HG03342 (cell line): ENCODE measurements at regions not wholly inside any gene's neighbourhood (a gene's known extent, or its start where the extent isn't known, plus 50 kb on each side); places are given as distances from the start of the nearest gene placed in this dataset.
"Not testable (repeated sequence)": the region's sequence is repeated elsewhere in the genome, so short reads cannot be mapped to it uniquely, and the experiment has no call there.

Source experiments
- ATAC-seq: cut with Tn5 transposase; IDR thresholded peaks from one replicate; pipeline ENCODE4 v1.9.1; 2021; ENCODE audit warnings: mild to moderate bottlenecking, moderate library complexity; ENCODE audit not compliant: unreplicated experiment

DNA sequence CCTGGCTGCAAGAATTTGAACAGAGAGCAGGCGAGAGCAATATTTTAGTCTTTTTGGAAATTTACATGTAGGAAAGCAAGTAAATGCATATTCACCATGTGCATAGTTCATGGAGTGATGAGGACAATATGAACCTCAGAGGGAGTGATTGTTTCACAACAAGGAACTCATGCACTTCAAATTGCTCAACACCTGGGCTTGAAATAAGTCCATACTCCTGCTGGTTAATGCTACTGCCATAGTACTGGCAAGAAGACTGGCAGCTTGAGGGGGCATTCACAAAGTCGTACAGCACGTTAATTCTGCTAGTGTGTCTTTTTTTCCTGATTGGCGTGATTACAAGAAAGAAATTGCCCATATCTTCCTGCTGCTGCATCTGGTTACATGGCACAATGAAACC lies 267.6 kb downstream of the PCDH17 start:
- no peak for ATAC-seq

DNA sequence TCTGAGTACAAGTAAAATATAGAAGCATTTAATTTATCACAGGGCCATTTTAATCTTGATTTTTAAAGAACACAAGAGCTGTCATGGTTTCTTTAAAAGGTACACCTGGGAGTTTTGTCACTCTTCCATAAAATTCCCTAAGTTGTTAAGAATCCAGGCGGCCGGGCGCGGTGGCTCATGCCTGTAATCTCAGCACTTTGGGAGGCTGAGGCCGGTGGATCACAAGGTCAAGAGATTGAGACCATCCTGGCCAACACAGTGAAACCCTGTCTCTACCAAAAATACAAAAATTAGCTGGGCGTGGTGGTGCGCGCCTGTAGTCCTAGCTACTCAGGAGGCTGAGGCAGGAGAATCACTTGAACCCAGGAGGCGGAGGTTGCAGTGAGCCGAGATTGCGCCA lies 278.3 kb downstream of the PCDH17 start:
- ATAC-seq: not testable (repeated sequence)

DNA sequence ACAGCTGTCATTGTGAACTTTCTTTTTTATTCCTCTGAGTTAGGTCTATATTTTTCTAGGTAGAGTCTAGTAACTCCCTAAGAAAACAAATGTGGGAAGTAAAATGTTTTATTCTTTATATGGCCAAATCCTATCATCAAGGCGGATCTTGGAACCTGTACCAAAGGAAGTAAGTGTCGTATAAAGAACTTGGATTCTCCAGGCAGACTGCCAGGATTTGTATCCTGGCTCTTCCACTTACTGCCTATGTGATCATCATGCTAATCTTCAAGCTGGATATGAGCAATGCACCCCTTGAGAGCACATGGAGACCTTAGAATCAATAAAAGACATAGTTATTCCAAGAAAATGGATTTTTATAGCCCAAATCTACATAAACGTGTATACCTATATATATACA lies 286.5 kb downstream of the PCDH17 start:
- no peak for ATAC-seq

DNA sequence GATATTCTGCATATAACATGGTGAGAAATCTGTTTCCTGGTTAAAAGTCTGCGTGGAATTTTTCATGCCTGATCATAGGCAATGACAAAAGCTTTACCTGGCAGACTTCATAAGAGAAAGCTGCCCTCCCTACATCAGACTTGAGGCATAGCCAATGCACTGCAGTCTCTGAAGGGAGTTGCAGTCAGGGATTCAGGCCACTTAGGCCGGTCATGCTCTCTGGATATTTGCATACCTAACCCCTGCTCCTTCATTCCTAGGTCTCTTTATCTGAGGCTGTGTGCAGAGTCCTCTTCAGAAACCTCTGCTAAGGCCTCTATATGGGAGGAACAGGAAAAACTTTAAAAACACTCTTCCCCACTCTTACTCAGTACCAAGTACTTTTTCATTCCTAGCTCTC lies 287.4 kb downstream of the PCDH17 start:
- ATAC-seq: no peak

DNA sequence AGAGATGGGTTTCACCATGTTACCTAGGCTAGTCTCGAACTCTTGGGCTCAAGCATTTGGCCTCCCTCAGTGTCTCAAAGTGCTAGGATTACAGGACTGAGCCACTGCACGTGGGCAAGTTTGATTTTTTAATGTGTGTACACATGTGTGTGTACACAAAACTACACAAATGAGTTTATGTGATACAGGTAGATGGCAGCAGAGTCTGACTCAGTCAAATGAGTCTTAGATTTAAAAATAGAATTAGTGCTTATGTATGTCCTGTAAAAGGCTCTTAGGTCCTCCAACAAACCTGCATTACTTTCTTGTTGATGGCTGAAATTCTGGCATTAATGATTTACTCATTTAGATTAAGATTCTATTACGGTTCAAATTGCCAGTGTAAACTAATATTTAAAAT lies 293.7 kb downstream of the PCDH17 start:
- ATAC-seq: no peak

DNA sequence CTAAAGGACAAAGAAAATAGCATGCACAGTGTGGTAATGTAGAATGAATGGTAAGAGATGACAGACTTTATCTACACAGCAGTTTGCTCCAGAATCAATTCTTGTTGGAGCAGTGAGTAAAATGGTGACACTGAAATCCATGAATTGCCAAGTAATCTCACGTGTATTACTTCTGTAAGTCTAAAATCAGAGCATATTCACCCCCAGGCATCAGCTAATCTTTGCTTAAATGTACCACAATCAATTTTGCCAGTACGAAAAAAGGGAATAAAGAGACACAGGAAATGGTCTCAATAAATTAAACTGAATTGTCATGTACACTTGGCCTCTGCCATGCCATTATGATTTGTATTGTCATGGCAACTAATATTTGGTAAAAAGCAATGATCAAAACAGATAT lies 294.2 kb downstream of the PCDH17 start:
- ATAC-seq: no peak

DNA sequence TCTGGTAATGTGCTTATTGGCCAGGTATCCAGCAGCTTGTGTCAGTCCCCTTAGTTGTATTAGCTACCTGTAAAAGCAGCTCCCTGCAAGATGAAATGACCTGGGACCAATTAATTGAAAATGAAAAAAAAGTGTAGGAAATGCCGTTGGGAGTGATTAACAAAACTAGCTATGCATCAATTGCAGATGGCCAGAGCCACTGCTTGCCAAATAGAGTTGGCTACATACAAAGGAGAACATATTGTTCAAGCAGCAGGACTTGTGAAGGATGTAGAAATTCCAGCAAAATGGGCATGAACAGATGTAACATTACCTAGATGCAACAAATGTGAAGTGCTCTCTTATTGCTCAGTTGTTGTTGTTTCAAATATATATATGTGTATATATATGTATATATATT lies 300.5 kb downstream of the PCDH17 start:
- ATAC-seq: no peak

DNA sequence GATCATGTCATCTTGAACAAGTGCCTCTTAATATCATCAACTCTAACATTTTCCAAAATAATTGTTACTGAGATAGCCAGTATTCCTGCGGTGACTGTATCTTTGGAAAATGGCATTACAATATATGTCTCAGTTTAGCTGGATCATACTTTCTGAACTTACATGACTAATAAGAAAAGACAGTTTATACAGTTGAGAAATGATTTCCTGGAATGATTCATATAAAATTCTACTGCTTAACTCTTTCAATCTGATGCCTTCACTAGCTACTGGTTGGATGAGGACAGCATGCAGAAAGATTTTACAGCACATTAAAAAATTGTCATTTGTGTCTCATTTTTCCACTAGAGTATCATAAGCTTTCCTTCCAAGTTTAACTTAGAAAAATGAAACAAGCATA lies 302.1 kb downstream of the PCDH17 start:
- no peak for ATAC-seq

DNA sequence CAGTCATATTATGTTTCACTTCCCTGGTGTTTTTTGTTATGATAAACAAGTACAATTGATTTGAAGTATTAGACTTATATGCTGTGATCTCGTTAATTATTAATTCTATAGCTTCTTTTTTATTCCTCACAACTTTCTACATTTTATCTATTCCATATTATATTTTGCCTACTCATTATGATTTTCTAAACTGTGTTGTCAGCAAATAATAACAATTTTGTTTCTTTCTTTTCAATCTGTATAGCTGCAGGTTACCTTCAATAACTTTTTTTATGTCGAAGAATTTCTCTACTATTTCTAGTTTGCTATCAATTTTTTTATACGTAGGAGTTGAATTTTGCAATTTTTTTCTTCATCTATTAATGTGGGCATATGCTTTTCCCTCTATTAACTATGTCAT lies 304.4 kb downstream of the PCDH17 start:
- no peak for ATAC-seq

DNA sequence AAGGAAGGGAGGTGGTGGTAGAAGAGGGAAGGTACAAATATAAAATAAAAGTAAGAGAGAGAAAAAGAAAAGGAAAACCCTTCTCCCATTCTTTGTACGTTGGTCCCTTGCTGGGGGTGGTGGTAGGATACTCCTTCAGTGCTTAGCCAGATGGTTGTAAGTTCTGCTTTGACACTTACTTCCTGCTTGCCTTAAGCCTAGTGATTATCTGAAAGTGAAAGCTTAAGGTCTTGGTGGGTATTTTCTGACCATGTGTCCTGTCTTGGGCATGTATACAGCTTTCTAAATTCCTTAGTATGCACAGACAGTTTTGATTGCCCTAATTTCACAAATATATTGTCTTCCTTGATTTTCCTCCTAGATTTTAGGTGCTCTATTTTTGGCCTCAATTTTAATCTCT lies 314.8 kb downstream of the PCDH17 start:
- peak; percentile 99 for ATAC-seq

DNA sequence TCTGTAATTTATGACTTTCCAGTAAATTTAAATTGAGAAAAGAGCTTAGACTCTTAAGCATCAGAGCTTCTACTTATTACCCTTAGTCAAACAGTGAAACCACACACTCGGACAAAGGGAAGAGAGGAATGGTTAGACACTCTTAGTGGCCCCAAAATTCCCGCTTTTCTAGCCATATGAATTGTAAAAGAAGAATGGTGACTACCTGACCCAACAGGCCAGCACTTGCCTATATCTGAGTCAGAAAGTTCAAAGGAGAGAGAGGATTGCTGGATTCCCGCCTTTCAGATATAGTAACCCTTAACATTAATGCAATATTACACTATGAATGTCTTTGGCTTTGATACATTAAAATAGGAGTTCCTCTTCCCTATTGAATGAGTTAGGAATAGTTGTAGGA lies 317.3 kb downstream of the PCDH17 start:
- ATAC-seq: no peak

DNA sequence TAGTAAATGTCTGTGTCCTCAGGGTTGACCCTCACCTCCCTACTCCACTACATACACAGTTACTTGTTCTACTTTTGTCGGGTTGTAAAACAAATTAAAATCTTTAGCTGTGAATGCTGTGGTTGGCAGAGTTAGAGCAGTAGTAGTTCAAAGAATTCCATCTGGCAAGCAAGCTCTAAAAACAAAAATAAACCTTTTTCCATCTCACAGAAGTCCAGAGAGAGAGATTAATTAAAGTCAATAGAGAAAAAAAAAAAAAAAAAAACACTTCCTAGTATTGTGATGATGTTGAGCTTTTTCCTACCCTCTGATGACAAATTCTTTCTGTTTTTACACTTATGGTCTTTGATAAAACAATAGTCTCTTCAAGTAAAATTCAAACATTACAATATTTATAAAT lies 338.4 kb downstream of the PCDH17 start:
- no peak for ATAC-seq

DNA sequence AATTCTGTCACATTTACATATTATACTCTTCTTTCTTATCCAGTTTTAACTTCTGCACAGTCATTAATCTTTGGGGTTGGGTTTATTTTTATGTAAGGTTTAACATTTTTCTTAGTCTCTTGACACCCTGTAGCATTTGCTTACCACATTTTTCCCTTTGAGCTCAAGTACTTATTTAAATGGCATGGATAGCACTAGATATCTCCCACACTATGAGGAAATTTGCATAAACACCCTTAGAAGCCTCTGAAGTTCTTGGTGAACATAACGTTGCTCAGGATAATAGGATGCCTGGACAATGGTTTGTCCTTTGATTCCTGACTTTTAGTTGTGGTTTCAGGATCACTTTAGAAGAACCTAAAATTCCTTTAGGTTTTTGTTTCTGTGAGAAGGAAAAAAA lies 338.9 kb downstream of the PCDH17 start:
- ATAC-seq: no peak

DNA sequence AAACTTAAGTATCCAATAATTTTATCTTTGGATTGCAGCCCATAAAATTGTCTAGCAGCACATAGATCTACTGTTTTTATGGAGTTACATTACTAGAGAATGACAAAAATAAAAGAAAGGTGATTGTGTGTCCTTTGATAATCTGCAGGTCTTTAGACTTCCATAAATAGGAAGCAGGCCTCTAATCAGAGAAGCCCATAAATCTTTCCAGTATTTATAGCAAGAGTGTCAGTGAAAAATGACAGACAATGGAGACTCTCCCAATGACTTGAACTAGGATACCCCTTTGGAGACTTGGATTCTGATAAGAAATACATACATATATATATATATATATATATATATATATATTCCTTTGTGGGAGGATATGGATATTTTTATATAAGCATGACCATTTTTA lies 351.2 kb downstream of the PCDH17 start:
- no peak for ATAC-seq

DNA sequence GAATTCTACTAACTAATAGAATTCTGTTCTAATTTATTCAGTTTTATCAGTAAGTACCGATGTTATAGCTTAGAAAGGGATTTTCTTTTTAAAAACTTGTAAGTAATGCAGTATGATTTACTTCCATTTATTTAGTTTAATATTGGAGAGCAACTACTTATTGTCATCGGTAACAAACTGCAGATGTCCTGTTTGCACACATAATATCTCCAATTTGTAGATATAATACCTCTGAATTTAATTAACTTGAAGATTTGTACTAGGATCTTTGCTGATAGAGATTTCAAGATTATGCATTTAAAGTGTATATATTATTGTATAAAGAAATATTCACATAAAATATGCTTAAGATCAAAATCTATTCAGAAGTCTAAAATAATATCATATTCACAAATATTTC lies 356.7 kb downstream of the PCDH17 start:
- ATAC-seq: no peak

DNA sequence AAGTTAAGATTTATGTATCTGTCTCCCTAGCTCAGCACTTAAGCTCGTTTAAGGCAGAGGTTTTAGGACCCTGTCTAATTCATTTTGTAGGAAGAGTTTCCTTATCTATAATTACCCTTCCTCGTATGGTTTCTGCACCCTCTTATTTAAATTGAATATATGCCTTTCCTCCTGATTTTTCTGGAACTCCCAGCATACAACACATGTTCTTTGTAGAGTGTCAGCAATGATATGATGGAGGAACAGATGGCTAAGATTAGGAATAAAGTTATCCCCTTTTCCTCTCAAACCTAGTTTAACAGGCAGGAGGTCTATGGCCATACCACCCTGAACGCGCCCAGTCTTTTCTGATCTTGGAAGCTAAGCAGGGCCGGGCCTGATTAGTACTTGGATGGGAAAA lies 359.5 kb downstream of the PCDH17 start:
- ATAC-seq: no peak

DNA sequence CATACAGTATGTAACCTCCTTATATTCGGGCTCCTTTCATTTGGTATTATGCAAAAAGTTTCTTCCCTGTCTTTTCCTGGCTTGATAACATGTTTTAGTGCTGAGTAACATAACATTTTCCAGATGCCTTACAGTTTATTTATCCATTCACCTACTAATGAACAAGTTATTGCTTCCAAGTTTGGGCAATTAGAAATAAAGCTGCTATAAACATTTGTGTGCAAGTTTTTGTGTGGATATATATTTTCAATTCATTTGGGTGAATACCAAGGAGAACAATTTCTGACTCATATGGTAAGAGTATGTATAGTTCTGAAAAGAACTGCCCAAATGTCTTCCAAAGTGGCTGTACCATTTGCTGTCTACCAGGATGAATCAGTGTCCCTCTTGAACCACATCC lies 360.9 kb downstream of the PCDH17 start:
- ATAC-seq: no peak

DNA sequence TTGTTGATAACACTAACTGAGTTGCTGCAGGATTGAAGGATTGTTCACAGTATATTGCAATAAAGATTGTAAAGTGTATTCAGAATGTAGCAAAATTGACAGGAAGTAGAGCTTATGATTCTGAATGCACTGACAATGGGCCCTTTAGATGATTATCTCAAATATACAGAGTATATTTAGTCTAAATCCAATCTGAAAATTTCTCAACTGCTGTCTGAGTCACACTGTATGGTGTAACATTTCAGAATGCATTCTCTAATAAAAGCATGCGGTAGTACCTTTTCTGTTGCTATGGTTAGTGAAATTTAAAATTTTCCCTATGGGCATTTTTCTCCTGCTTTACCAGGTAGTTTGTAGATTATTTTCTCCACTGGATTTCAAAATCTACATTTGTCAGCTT lies 365.2 kb downstream of the PCDH17 start:
- ATAC-seq: no peak

DNA sequence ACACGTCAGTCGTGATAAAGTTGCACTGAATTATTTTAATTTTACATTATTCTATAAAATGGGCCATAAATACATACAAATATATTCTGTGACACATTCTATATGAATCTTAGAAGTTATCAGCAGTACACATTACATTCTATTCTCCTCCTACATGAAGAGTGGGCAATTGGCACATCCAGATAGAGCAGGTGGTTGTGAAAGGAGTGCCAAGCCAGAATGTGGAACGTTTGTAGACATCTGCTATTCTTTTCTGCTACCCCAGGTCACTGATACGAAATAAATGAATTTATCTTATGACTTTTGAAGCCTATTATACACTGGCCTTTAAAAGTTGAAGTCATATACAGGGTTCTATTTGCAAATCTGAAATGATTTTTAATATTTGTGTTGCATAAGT lies 373.2 kb downstream of the PCDH17 start:
- no peak for ATAC-seq

DNA sequence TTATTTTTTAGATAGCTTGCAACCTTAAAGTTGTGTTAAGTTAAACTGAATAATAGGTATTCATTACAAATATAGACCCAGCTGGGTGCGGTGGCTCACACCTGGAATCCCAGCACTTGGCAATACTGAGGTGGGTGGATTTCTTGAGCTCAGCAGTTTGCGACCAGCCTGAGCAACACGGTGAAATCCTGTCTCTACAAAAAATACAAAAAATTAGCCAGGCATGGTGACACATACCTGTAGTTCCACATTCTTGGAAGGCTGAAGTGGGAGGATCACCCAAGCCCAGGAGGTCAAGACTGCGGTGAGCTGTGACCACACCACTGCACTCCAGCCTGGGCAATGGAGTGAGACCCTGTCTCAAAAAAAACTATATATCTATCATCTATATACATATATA lies 386.5 kb downstream of the PCDH17 start:
- no peak for ATAC-seq

DNA sequence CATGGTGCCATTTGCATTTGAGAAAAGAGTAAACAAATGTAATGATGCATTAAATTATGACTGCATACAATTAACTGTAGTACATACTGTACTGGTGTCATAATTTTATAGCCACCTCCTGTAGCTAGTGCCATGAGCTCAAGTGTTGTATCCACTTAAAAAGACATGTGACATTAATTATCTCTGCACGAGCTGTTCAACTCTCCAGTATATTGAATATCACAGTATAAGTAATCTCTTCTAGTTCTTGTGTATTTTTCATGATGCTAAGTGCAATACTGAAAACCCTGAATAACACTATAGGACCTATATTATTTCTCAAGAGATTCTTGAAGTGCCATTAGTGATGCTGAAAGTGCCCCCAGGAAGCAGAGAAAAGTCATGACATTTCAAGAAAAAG lies 387.3 kb downstream of the PCDH17 start:
- ATAC-seq: no peak

DNA sequence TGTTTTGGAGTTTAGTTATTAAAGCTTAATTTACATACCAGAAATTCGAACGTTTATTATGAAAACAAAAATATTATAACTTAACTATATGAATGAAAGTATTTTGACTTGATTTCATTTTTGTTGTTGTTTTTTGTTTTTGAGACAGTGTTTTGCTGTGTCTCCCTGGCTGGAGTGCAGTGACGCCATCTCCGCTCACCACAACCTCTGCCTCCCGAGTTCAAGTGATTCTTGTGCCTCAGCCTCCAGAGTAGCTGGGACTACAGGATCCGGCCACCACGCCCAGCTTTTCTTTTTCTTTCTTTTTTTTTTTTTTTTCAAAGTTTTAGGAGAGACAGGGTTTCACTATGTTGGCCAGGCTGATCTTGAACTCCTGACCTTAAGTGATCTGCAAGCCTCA lies 392.6 kb downstream of the PCDH17 start:
- no peak for ATAC-seq

DNA sequence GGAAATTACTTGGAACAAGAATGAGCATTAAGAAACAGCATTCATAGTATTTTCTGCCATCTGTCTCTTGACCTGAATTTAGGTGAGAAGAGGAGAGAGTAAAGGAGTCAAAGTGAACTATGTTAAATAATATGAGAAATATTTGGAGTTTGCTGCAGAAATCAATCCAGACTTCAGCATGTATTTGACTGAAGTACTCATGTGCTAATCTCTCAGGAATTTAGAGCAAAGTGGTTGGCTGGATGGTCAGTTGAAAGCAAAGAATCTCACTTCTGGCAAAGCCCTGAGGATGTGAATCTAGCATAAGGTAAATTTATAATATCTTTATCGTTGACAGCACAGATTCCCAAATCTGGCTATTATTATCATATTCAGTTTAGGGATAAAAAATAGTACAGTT lies 394.3 kb downstream of the PCDH17 start:
- no peak for ATAC-seq
